HepG2 (cell line): ENCODE measurements at regions not wholly inside any gene's neighbourhood (a gene's known extent, or its start where the extent isn't known, plus 50 kb on each side); places are given as distances from the start of the nearest gene placed in this dataset.

Source experiments
- CTCF ChIP-seq: sonication (generic); formaldehyde crosslinking; IDR thresholded peaks from 2 replicates; pipeline ENCODE4 v1.5.0; 2020; ENCODE audit warnings: mild to moderate bottlenecking, missing genetic modification reagents, moderate library complexity
- KDM6A ChIP-seq: IDR thresholded peaks from 2 replicates; pipeline ENCODE4 v1.6.1; 2016; ENCODE audit warnings: low read depth
- PBX3 ChIP-seq: sonication (generic); formaldehyde crosslinking; IDR thresholded peaks from 2 replicates; pipeline ENCODE4 v1.8.1; 2023; ENCODE audit warnings: missing genetic modification reagents, inconsistent platforms, borderline replicate concordance
- PHF8 ChIP-seq: sonication (generic); formaldehyde crosslinking; IDR thresholded peaks from 2 replicates; pipeline ENCODE4 v1.5.0; 2020; ENCODE audit warnings: missing genetic modification reagents
- SALL2 ChIP-seq: sonication (generic); formaldehyde crosslinking; IDR thresholded peaks from 2 replicates; pipeline ENCODE4 v1.8.1; 2023; ENCODE audit warnings: mild to moderate bottlenecking, missing genetic modification reagents, inconsistent platforms
- THAP11 ChIP-seq: IDR thresholded peaks from 2 replicates; pipeline ENCODE4 v1.6.1; 2016; ENCODE audit warnings: missing biosample characterization, missing genetic modification reagents
- YY1 ChIP-seq: IDR thresholded peaks from 2 replicates; pipeline ENCODE4 v1.6.1; 2011; ENCODE audit warnings: low read length, low read depth, moderate library complexity, mild to moderate bottlenecking; ENCODE audit not compliant: insufficient read depth, insufficient replicate concordance
- ZKSCAN8 ChIP-seq: IDR thresholded peaks from 2 replicates; pipeline ENCODE4 v1.6.1; 2016; ENCODE audit warnings: borderline replicate concordance, missing genetic modification reagents, missing compliant biosample characterization
- ZNF562 ChIP-seq: sonication (generic); formaldehyde crosslinking; IDR thresholded peaks from 2 replicates; pipeline ENCODE4 v1.8.0; 2022; ENCODE audit warnings: missing genetic modification reagents, borderline replicate concordance
- ZNF564 ChIP-seq: sonication (generic); formaldehyde crosslinking; IDR thresholded peaks from 2 replicates; pipeline ENCODE4 v1.8.1; 2023; ENCODE audit warnings: mild to moderate bottlenecking, missing genetic modification reagents
- ZNF710 ChIP-seq: sonication (generic); formaldehyde crosslinking; IDR thresholded peaks from 2 replicates; pipeline ENCODE4 v1.5.0; 2020; ENCODE audit warnings: mild to moderate bottlenecking, missing genetic modification reagents, borderline replicate concordance

- TF ChIP-seq PHF8 (CRISPR knock-in tag): no peak
- TF ChIP-seq KDM6A (CRISPR knock-in tag): no peak
- TF ChIP-seq ZKSCAN8 (CRISPR knock-in tag): no peak
- no peak for TF ChIP-seq SALL2 (CRISPR knock-in tag)
- TF ChIP-seq PBX3 (CRISPR knock-in tag): no peak
- no peak for TF ChIP-seq CTCF (CRISPR knock-in tag)
- TF ChIP-seq YY1: no peak
- no peak for TF ChIP-seq THAP11 (CRISPR knock-in tag)
- TF ChIP-seq ZNF710: no peak
- no peak for TF ChIP-seq ZNF564 (CRISPR knock-in tag)
- no peak for TF ChIP-seq ZNF562
Observed at GRCh38 chr16:72226136-72226535, 54.2 kb upstream of the PMFBP1 start.
